Activated B cell treated with CpG ODN at 0.5 μM for 24 hours (primary cell): ENCODE measurements at regions not wholly inside any gene's neighbourhood (a gene's known extent, or its start where the extent isn't known, plus 50 kb on each side); places are given as distances from the start of the nearest gene placed in this dataset.

Source experiments
- ATAC-seq: fragments of 200-7000 bp; cut with Tn5 transposase; one replicate; pipeline ENCODE4 v1.10.0; 2021; ENCODE audit warnings: low read depth, mild to moderate bottlenecking, moderate library complexity
- CTCF ChIA-PET: fragments of 350-600 bp; sonication (Branson Sonifier 250); formaldehyde crosslinking; loops from one replicate; lab custom pipeline; 2021; ENCODE audit warnings: antibody characterized with exemption; lab: Charles Lee
- POLR2A ChIA-PET: fragments of 350-600 bp; sonication (Branson Sonifier 250); formaldehyde crosslinking; loops from one replicate; lab custom pipeline; 2021; ENCODE audit warnings: antibody characterized with exemption; lab: Charles Lee
- DNase-seq: peaks from one replicate; pipeline ENCODE4 v3.0.0; 2022
- H3K27ac Mint-ChIP-seq: one replicate; pipeline ENCODE4 v1.8.0; 2020; ENCODE audit warnings: mixed read lengths
- H3K27me3 Mint-ChIP-seq: one replicate; pipeline ENCODE4 v1.8.0; 2021; ENCODE audit warnings: mixed read lengths
- H3K36me3 Mint-ChIP-seq: one replicate; pipeline ENCODE4 v1.8.0; 2021; ENCODE audit warnings: low read depth, mixed read lengths
- H3K4me1 Mint-ChIP-seq: one replicate; pipeline ENCODE4 v1.8.0; 2021; ENCODE audit warnings: mixed read lengths
- H3K4me3 Mint-ChIP-seq: one replicate; pipeline ENCODE4 v1.8.0; 2020; ENCODE audit warnings: mild to moderate bottlenecking, mixed read lengths
- H3K9me3 Mint-ChIP-seq: one replicate; pipeline ENCODE4 v1.8.0; 2020; ENCODE audit warnings: mixed read lengths
- intact Hi-C: fragments of 100-400 bp; cut with micrococcal nuclease; formaldehyde crosslinking; loops from one replicate; pipeline ENCODE4 v1.15.1; 2024
- TF ChIP-seq, protein P1 (sequence below): fragments of 200-600 bp; IDR thresholded peaks from one replicate; pipeline ENCODE4 v1.8.0; 2022; ENCODE audit warnings: antibody characterized with exemption, mild to moderate bottlenecking

DNA sequence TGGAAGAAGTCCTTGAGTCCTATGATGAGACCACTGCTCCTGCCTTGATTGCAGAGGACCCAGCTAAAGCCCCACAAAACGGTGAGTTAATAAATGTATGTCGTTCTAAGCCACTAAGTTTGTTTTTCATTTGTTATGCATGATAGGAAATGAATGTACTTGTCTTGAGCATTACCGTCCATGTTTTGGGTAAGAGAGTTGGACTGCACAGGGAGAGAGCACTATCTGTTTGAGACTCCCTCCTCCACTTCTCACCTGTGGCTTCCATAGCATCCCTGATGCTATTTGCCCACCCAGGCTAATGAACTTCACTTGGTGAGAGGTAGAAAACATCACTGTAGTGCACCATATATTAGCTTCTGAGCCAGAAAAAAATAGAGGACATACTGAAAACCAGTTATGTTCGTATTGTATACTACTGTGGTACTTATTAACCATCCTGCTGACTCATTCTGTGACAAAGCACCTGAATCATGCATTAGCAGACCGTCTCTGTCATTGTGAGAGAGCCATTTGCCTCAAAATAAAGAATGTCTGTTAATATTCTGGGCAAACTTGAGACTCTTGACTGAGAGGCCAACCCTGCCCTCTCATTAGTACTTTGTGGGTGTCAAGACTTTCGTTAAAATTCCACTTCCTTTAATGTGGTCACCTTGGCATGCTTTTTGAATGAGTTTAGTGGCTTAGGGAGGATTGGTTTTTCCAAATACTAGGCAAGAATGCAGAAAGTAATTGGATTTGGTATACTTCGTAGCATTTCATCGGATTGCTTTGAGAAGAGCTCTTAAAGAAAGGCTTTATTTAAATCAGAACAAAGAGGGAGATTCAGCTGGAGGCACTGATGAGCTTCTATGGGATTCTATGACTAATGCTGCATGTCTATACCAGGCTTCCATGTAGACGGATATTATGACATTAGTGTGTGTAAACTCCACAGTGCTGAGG lies 99.3 kb upstream of the GRPR start:
- H3K9me3 Mint-ChIP-seq, result no peaks in the 10 kb centered on the region
- ChIA-PET CTCF (no interaction called here), POLR2A (no interaction called here)
- no peak overlapping the region for H3K27ac Mint-ChIP-seq
- H3K4me3 Mint-ChIP-seq, result no peak overlapping the region
- intact Hi-C loops, result no loop called here
- no peaks in the 10 kb centered on the region for H3K36me3 Mint-ChIP-seq
- no peak for ATAC-seq
- peaks cover 8% of the 10 kb centered on the region for H3K4me1 Mint-ChIP-seq
- no peaks in the 10 kb centered on the region for H3K27me3 Mint-ChIP-seq
- TF ChIP-seq, protein P1, sequence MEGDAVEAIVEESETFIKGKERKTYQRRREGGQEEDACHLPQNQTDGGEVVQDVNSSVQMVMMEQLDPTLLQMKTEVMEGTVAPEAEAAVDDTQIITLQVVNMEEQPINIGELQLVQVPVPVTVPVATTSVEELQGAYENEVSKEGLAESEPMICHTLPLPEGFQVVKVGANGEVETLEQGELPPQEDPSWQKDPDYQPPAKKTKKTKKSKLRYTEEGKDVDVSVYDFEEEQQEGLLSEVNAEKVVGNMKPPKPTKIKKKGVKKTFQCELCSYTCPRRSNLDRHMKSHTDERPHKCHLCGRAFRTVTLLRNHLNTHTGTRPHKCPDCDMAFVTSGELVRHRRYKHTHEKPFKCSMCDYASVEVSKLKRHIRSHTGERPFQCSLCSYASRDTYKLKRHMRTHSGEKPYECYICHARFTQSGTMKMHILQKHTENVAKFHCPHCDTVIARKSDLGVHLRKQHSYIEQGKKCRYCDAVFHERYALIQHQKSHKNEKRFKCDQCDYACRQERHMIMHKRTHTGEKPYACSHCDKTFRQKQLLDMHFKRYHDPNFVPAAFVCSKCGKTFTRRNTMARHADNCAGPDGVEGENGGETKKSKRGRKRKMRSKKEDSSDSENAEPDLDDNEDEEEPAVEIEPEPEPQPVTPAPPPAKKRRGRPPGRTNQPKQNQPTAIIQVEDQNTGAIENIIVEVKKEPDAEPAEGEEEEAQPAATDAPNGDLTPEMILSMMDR, result no peak
- DNase-seq, result no peak

DNA sequence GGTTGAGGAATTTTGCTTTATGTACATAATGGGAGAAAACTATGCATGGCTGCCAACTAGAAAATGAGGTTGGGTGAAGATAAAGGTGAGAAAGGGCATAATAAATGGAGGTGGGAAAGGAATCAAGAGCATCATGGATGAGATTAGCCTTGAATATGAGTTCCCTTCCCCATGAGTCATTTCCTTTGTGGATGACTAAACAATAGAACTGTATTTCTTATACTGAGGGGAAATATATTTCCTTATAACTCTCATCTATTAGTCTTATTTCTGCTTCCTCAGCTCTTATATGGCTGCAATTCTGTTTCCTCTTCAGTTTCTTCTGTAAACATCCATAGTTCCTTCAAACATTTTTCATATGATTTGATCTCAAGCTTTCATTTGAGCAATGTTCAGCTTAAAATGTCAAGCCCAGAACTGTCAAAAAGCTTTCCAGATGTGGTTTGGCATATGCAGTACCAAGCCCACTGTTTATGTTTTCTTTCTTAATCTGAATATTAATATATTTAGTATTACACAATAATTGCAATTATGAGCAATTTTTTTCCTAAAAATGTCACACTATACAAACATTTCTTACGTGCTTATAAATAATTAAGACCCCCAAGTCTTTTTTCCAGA lies 100.7 kb upstream of the GRPR start:
- H3K4me1 Mint-ChIP-seq, result peaks cover 4% of the 10 kb centered on the region
- CTCF ChIA-PET, result no interaction called here

DNA sequence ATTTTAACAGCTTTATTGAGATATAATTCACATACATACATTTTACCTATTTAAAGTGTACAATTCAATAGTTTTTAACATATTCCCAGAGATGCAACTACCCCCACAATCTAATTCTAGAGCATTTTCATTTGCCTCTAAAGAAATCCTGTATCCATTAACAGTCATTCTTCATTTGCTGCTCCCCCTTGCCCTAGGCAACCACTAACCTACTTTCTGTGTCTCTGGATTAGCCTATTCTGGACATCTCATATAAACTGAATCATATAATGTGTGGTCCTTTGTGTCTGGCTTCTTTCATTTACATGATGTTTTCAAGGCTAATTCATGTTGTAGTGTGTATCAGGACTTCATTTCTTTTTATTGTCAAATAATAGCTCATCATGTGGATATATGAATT lies 105.1 kb upstream of the GRPR start:
- CTCF ChIA-PET, result no interaction called here
- Mint-ChIP-seq H3K27ac (no peak overlapping the region), H3K27me3 (no peaks in the 10 kb centered on the region), H3K4me3 (no peak overlapping the region), H3K4me1 (no peaks in the 10 kb centered on the region), H3K9me3 (no peaks in the 10 kb centered on the region), H3K36me3 (no peaks in the 10 kb centered on the region)
- intact Hi-C loops, result no loop called here
- TF ChIP-seq, protein P1, result no peak
- POLR2A ChIA-PET, result no interaction called here
- DNase-seq (no peak), ATAC-seq (no peak)

More for the DNA sequence above, 100.7 kb upstream of the GRPR start:
- DNase-seq (no peak), ATAC-seq (no peak)
- Mint-ChIP-seq H3K9me3 (no peaks in the 10 kb centered on the region), H3K27ac (no peak overlapping the region), H3K27me3 (no peaks in the 10 kb centered on the region), H3K4me3 (no peak overlapping the region), H3K36me3 (no peaks in the 10 kb centered on the region)
- TF ChIP-seq, protein P1, result no peak
- POLR2A ChIA-PET, result no interaction called here
- intact Hi-C loops, result no loop called here

- Mint-ChIP-seq H3K27ac (no peak overlapping the region), H3K4me3 (no peak overlapping the region), H3K4me1 (no peaks in the 10 kb centered on the region), H3K9me3 (no peaks in the 10 kb centered on the region), H3K27me3 (no peaks in the 10 kb centered on the region), H3K36me3 (no peaks in the 10 kb centered on the region)
- intact Hi-C loops, result no loop called here
- DNase-seq, result no peak
- no peak for ATAC-seq
- POLR2A ChIA-PET, result interaction anchor here (0.6 kb wide), 1 partner anchor 268 kb away, joined by 13 read pairs; no protein-coding TSS in a partner anchor
- CTCF ChIA-PET, result no interaction called here
- TF ChIP-seq, protein P1, result no peak
Observed at GRCh38 chrX:16014171-16014570, 109.2 kb upstream of the GRPR start.

DNA sequence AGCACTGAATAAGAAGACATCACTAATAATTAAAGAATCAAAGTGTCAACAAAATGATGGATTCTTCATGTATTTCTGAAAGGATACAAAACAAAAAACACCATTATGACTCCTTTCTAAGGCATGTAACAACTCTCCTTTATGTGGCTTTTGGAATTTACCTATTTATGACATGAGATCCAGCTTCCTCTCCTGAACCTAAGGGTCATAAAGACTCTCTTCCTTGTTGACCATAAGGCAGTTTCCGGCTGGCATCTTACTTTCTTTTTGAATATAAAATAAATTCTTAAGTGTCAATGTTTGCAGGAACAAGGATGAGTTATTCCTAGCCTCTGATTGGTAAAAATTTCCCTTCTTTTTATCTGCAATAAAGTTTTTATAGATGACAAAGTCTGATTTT lies 111.1 kb upstream of the GRPR start:
- no peak overlapping the region for H3K27ac Mint-ChIP-seq
- no peaks in the 10 kb centered on the region for H3K36me3 Mint-ChIP-seq
- ATAC-seq (no peak), DNase-seq (no peak)
- CTCF ChIA-PET, result no interaction called here
- TF ChIP-seq, protein P1, result no peak
- no peak overlapping the region for H3K4me3 Mint-ChIP-seq
- no peaks in the 10 kb centered on the region for H3K4me1 Mint-ChIP-seq
- H3K9me3 Mint-ChIP-seq, result no peaks in the 10 kb centered on the region
- intact Hi-C loops, result no loop called here
- no peaks in the 10 kb centered on the region for H3K27me3 Mint-ChIP-seq
- POLR2A ChIA-PET, result no interaction called here
